Thoracic aorta (tissue), 2 donors: ENCODE measurements at regions not wholly inside any gene's neighbourhood (a gene's known extent, or its start where the extent isn't known, plus 50 kb on each side); places are given as distances from the start of the nearest gene placed in this dataset.

Experiments used
- ATAC-seq: fragments of 150-250 bp; one replicate; pipeline ENCODE4 v1.8.0; 2017; ENCODE audit warnings: low read depth; ENCODE audit not compliant: insufficient number of reproducible peaks, low FRiP score
- DNase-seq: peaks from one replicate; pipeline ENCODE4 v3.0.0-alpha.2; 2020; ENCODE audit warnings: low spot score
- H3K27ac ChIP-seq, 2 donors: fragments of 200-600 bp; sonication (generic); 1 replicate in 1 of 2; 2 replicates in 1 of 2; pipeline ENCODE4 v1.5.1; 2016; ENCODE audit warnings: mild to moderate bottlenecking in 2 of 2, moderate library complexity in 2 of 2
- H3K27me3 ChIP-seq: fragments of 200-600 bp; sonication (generic); replicated peaks from 2 replicates; pipeline ENCODE4 v1.6.0; 2016; ENCODE audit warnings: mild to moderate bottlenecking; ENCODE audit not compliant: insufficient read depth
- H3K36me3 ChIP-seq: fragments of 200-600 bp; sonication (generic); one replicate; pipeline ENCODE4 v1.5.1; 2016
- H3K4me1 ChIP-seq, 2 donors: fragments of 200-600 bp; sonication (generic); 1 replicate in 1 of 2; 2 replicates in 1 of 2; pipeline versions ENCODE4 v1.5.1 to v1.6.0; 2016; ENCODE audit warnings: low read depth in 2 of 2, mild to moderate bottlenecking in 1 of 2; ENCODE audit not compliant: control insufficient read depth in 1 of 2
- H3K4me3 ChIP-seq: fragments of 200-600 bp; sonication (generic); 2 replicates; pipeline ENCODE4 v1.5.1; 2016; ENCODE audit warnings: mild to moderate bottlenecking
- H3K9me3 ChIP-seq: fragments of 200-600 bp; sonication (generic); 2 replicates; pipeline ENCODE4 v1.5.1; 2016
- CTCF ChIP-seq: fragments of 200-600 bp; sonication (generic); IDR thresholded peaks from one replicate; pipeline ENCODE4 v1.5.1; 2019; ENCODE audit warnings: antibody characterized with exemption

GRCh38 chr20:53716395-53716794 is 122.8 kb upstream of the ZNF217 start:
- ATAC-seq (no peak), DNase-seq (no peak)
- Histone ChIP-seq H3K27ac (no peak overlapping the region), H3K27me3 (no peaks in the 10 kb centered on the region), H3K9me3 (no peaks in the 10 kb centered on the region), H3K4me1 (no peaks in the 10 kb centered on the region), H3K4me3 (no peak overlapping the region), H3K36me3 (no peaks in the 10 kb centered on the region)
- TF ChIP-seq CTCF = no peak

DNA sequence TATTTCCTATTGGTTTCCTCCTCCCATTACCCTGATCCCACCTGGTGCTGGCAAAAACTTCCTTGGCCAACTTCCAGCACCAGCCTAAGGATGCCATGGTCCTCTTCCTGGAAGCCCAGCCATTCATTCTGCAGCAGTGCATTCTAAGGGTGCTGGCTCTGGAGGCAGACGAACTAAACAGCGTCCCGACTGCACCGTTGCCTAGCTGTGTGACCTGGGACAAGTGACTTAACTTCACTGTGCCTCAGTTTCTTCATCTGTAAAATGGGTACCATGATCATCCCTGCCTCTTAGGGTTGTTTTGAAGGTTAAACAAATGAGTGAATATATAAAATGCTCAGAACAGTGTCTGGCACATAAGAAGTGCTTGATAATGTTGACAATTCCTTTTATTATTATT is 120.9 kb upstream of the ZNF217 start:
- DNase-seq (no peak), ATAC-seq (no peak)
- Histone ChIP-seq H3K4me1 (no peaks in the 10 kb centered on the region), H3K36me3 (no peaks in the 10 kb centered on the region), H3K27ac (no peak overlapping the region), H3K9me3 (no peaks in the 10 kb centered on the region), H3K4me3 (no peak overlapping the region), H3K27me3 (no peaks in the 10 kb centered on the region)
- TF ChIP-seq CTCF = no peak

DNA sequence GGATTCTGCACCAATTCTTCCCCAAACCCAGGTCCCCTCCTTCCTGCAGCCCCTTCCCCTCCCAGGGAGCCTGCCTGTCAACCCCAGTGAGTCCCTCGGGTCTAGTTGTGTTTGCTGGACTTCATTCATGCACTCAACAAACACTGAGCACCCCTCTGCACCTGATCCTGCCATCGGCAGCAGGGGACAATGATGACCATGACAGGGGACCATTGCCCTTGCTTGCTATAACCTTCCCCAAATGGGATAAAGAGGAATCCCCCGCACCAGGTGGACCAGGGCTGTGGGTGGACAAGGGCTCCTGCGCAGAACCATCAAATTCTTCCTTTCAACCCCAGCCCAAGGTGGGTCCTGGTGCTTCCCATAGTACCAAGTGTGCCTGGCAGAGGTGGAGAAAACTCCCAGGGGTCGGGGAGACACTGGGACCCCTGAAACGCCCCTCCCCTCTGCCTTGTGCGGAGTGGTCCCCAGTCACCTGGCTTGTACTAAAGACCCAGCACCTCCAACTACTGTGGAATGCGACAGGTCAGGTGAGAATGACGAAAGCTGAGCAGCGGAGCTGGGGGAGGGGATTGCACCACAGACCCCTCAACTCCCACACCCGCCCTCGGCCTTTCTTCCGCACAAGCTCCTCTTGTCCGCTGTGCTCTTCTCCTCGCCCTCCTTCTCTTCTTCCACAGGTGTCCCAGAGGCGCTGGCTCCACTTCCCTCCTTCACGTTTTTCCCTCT is 119.9 kb upstream of the ZNF217 start:
- Histone ChIP-seq H3K27ac (no peak overlapping the region), H3K27me3 (no peaks in the 10 kb centered on the region), H3K36me3 (no peaks in the 10 kb centered on the region), H3K4me3 (no peak overlapping the region), H3K9me3 (no peaks in the 10 kb centered on the region), H3K4me1 (no peaks in the 10 kb centered on the region)
- ATAC-seq (no peak), DNase-seq (no peak)
- TF ChIP-seq CTCF = no peak

DNA sequence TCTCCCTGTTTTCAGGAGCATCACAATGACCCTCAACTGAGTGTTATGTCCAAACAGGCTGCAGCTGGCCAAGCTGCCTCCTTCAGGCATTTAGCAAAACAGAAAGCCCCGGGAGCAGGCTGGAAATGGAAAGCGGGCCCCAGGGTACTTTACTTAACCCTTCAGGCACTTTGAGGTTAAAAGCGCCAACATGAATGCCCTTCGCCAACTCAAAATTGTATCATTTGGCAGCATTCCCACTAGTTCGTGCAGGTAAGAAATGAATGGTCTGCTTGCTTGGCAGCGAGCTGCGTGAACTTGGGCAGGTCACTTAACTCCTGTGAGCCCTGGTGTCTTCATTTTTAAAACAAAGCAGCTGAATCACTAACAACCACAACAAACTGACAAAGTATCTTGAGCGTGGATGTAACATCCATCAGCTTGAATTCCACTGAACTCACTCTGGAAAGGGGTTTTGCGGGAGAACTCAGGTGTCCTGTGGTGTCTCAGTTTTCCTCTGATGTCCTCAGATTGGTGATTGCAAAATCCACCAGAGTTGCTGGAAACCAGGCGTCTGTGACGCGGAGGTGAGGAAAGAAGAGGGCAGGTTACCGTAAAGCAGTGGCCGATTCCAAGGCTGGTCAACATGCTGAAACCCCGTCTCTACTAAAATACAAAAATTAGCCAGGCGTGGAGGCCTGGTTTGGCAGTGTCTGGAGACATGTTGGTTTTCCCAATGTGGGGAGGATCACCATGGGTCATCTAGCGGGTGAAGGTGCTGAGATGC is 118.8 kb upstream of the ZNF217 start:
- no peaks in the 10 kb centered on the region for H3K27me3 ChIP-seq

More for the DNA sequence above, 118.8 kb upstream of the ZNF217 start:
- no peak overlapping the region for H3K27ac ChIP-seq
- ATAC-seq (no peak), DNase-seq (no peak)
- no peak for TF ChIP-seq CTCF
- H3K9me3 ChIP-seq = no peaks in the 10 kb centered on the region
- no peak overlapping the region for H3K4me3 ChIP-seq
- peaks cover 0 to 7% of the 10 kb centered on the region in 2 donors for H3K4me1 ChIP-seq
- H3K36me3 ChIP-seq = no peaks in the 10 kb centered on the region
